Activated naive CD4-positive, alpha-beta T cell treated with anti-CD3 and anti-CD28 coated beads, Interleukin-2, amount 50 U/mL, for 16 hours (primary cell): ENCODE measurements at regions not wholly inside any gene's neighbourhood (a gene's known extent, or its start where the extent isn't known, plus 50 kb on each side); places are given as distances from the start of the nearest gene placed in this dataset.

Experiments
- DNase-seq: peaks from one replicate; pipeline ENCODE4 v3.0.0-alpha.2; 2020

DNA sequence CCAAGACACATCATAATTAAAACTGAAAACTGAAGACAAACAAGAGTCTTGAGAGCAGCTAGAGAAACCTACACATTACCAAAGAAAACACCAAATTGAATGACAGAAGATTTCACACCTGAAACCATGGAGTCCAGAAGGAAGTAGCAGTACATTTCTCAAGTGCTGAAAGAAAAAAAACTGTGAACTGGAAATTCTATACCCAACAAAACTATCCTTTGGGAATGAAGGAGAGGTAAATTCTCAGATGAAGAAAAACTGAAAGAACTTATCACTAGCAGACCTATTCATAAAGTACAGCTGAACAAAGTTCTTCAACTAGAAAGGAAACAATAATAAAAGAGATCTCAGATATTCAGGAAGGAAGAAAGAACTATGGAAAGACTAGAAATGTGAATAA lies 198.7 kb upstream of the ZNF507 start:
- no peak for DNase-seq

DNA sequence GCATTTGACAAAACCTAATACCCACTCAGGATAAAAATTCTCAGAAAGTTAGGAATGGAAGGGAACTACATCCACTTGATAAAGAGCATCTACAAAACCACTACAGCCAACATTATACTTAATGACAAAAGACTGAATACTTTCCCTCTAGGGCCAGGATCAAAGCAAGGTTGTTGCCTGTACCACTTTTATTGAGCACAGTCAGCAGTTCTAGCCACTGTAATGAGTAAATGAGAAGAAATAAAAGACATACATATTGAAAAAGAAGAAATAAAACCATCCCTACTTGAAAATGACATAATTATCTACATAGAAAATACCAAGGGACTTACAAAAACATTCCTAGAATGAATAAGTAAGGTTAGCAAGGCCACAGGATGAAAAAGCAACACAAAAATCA lies 194.8 kb upstream of the ZNF507 start:
- no peak for DNase-seq

- DNase-seq: no peak
These were observed 191.0 kb upstream of the ZNF507 start for GRCh38 chr19:32154418-32154817.

GRCh38 chr19:32164384-32164992 lies 180.9 kb upstream of the ZNF507 start:
- no peak for DNase-seq

- no peak for DNase-seq
These were observed 180.3 kb upstream of the ZNF507 start for GRCh38 chr19:32165141-32165540.

DNA sequence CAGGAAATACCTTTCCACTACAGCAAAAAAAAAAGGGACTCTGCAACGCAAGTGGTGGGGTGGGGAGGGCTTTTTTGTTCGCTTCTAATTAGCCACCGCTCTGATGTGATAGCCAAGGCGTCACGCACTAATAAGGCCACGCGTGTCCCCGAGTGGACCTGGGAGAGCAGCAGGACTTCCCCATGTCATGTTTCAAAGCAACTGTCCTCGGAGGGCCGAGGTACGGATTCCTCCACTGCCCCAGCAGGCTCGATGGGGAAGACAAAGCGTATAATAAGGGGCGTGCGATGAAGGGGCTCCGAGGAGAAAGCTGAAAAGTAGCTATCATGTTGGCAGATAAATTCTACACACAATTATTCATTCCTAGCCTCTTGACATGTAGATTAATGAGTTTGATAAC lies 179.7 kb upstream of the ZNF507 start:
- DNase-seq: no peak

DNA sequence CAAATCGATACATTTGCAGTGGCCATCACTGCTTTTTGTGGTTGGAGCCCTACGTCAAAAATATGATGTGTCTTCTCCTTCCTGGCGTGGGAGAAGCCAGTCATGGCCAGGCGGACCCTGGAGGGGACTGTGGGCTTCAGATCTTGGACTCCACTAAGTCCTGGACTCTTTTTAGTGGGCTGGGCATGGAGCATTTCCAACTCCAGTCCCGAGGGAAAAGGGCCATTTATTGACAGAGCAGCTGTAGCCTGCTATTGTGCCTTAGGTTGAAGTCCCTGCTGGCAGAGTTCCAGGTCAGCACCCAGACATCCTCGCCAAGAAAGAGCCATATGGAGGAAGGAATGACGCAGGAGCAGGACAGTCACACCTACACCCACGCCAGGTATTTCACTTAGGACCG lies 179.2 kb upstream of the ZNF507 start:
- DNase-seq: no peak

DNA sequence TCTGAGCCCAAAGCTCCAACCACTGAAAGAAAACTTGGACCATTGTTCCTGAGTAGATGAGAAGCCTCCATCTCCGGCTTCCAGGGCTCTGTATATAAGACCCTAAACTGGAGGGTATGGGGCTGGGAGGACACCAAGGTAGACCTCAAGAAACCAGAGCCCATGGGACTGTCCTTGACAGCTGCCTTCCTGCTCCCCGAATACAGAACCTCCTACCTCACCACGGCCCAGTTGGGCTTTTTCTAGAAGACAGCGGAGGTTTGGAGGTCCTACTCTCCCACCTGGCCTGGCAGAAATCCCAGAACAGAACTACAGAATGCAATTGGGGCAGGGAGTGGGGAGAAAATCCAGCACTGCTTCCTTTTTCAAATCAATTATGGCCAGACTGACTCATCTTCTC lies 177.3 kb upstream of the ZNF507 start:
- DNase-seq: no peak

DNA sequence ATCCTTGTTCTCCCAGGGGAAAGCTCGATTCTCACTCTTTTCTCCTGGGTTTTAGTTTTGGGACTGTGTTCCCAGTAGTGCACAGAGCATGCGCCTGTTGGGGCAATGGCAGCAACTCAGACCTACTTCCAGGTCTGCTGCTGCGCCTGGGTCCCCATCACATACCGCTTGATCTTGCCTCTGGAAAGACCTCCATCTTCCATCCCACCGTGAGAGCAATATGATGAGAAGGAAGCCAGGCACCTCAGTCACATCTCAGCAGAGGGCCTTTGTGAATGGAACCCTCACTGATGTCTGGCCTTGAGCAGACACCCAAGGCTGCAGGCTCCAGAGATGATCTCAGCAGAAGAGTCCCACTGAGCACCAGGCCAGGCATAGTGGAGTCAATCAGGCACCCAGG lies 176.8 kb upstream of the ZNF507 start:
- DNase-seq: no peak

DNA sequence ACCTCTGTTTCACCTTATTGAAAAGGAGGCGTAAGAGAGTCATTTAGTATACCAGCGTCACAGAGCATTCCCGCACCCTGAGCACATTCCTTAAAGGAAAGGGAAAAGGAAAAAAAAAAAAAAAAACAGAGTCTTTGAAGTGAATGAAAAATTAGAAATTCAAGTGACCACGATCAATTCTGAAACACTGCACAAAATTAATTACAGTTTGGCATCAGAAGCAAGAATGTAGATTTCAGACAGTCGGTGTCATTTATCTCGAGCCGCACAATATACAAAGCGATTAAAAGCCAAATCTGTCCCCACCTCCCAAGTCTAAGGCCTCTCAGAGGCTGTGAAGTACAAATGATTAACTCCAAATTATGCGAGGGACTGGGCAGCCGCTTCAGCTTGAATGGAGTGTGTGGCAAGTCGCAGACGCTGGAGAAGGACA lies 173.7 kb upstream of the ZNF507 start:
- no peak for DNase-seq

DNA sequence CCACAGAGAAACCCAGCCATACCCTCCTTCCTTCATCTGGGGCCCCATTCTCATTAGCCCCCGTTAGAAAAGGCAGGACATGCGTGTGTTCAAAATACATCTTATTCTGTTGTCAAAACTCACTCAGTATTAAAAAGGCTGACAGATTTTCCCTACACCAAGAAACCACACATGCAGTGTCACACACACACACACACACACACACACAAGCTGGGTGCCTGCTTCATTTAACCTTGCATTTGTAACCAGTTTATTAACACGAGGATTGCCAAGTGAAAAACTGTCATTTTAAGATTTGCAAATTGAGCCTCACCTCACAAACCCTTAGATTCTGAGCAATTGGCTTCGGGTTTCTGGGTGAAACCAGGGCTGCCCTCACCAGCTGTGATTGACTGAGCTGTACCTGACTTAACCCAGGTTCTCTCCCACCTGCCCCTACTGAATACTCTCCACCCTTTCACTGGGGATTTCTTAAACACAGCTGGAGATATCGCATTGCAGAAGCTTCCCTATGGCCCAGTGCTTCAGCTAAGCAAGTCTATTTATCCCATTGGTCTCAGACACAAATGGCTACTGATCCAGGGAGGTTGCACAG lies 172.7 kb upstream of the ZNF507 start:
- DNase-seq: no peak

- no peak for DNase-seq
These were observed 171.6 kb upstream of the ZNF507 start for GRCh38 chr19:32173836-32174235.

- DNase-seq: no peak
These were observed 170.9 kb upstream of the ZNF507 start for GRCh38 chr19:32174386-32175113.

GRCh38 chr19:32176591-32176990 lies 168.8 kb upstream of the ZNF507 start:
- no peak for DNase-seq

- no peak for DNase-seq
These were observed 167.7 kb upstream of the ZNF507 start for GRCh38 chr19:32177686-32178085.

DNA sequence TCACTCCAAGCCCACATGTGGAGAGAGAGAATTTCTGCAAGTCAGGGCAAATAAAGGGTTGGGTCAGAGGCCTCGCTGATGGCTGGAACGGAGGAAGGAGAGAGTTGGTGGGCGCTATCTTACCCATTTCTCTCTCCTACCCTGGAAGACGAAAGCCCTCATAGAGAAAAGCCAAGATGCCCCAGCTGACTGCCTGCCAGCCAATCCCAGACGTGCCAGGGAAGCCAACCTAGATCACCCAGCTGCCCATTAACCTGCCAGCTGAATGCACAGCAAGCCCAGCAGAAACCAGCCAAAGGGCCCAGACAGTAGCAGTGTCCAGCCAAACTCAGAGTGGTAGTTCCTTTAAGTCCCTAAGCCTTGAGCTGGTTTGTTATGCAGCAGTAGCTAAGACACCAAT lies 167.0 kb upstream of the ZNF507 start:
- no peak for DNase-seq

- no peak for DNase-seq
These were observed 166.5 kb upstream of the ZNF507 start for GRCh38 chr19:32178956-32179355.

DNA sequence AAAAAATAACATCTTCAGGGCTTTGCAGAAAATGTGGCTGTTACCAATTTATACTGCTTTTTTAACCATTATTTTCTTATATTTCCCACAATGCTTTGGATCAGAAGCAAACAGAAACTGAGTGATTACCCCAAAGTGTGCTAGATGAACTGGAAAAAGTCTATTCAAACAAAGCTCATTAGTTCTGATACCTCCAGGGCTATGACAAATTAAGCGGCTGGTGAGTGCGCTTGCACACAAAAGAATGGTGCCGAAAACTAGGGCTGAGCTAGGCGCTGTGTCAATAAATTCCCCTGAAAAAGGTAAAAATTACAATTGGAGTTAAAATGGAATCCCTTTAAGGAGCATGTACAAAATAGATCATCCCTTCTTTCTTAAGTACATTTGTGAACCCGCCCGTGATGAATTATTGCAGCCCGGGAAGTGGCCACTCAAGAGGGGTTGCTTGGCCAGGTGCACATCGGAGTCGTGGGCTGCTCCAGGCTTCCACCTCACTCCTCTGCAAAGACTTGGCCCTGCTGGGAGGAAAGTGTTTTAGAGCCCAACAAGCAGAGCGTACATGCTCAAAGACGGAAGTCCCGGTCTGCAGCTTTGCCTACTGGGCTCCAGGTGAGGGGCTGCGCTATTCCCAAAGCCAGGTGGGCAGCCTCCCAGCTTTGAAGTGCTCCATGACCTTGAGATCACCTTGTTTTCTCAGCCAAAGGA lies 164.0 kb upstream of the ZNF507 start:
- no peak for DNase-seq

GRCh38 chr19:32186542-32187330 lies 158.7 kb upstream of the ZNF507 start:
- DNase-seq: no peak

- DNase-seq: no peak
These were observed 156.5 kb upstream of the ZNF507 start for GRCh38 chr19:32188921-32189320.

DNA sequence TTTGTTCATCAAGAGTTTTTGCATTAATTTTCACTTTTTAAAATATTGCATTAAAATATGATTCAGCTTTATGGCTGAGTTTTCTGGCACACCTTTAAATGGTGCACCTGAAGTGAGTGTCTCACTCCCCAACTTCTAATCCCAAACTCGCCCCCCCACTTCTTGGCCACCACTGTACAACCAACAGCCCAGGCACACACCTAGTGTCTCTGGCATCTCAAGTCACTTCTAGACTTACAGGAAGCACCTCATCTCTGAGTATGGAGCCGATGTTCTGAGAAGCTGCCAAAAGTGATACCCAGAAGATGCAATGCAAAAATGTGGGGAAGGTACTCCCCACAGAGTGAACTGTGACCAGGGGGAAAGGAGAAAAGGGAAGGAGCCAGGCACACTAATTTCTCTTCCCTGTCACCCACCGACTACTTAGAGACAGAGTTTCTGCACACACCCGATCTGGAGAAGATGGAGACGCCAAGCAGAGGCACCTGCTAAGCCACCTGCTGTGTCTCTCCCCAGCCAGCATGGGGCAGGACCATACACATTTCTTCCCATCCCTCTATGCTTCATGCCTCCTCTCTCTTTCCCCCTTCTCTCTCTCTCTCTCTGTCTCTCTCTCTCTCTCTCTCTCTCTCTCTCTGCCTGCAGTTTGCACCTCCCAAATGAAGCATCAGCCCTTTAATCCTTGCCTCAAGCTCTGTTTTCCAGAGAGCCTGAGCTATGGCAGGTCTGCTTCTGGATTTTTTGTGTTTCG lies 155.3 kb upstream of the ZNF507 start:
- no peak for DNase-seq

DNA sequence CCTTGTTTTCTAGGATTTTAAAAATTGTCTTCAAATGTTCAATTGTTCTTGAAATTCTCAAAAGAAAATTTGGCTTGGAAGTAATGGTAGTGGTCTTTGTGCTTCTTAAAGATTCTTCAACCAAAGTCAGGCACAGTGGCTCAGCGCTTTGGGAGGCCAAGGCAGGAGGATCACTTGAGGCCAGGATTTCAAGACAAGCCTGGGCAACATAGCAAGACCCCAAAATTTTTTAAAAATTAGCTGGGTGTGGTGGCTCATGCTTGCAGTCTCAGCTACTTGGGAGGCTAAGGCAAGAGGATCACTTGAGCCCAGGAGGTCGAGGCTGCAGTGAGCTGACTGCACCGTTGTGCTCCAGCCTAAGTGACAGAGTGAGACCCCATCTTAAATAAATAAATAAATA lies 153.5 kb upstream of the ZNF507 start:
- no peak for DNase-seq
